ENCODE measurements at regions not wholly inside any gene's neighbourhood (a gene's known extent, or its start where the extent isn't known, plus 50 kb on each side); places are given as distances from the start of the nearest gene placed in this dataset.

DNA sequence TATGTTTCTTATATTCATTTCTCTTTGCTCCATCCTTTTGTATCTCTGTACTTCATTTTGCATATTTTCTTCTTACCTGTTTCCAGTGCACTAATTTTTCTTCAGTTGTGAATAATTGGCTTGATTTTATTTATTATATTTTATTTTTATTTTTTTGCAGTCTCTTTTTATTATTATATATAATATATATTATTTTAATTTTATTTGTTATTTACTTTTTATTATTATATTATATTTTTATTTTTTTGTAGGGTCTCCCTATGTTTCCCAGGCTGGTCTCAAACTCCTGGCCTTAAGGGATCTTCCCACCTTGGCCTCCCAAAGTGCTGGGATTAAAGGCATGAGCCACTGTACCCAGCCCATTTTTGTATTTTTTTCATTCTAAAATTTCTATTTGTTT is 213.1 kb upstream of the TSC22D2 start:
- no TSS peak for BruUV-seq (replicated peaks)
- Histone ChIP-seq H3K36me3 (ENCODE audit: insufficient read depth, low read length, poor library complexity, severe bottlenecking) (no peaks in the 10 kb centered on the region), H3K9me3 (ENCODE audit: low read depth, low read length, poor library complexity, severe bottlenecking) (no peaks in the 10 kb centered on the region), H3K27ac (ENCODE audit: low read depth, low read length, poor library complexity, severe bottlenecking) (no peak overlapping the region), H3K4me1 (ENCODE audit: insufficient read depth, low read length, poor library complexity, severe bottlenecking) (no peaks in the 10 kb centered on the region), H3K4me3 (ENCODE audit: low read depth, low read length, poor library complexity, severe bottlenecking) (no peak overlapping the region), H3K27me3 (replicated peaks; ENCODE audit: insufficient read depth, low read depth, low read length, poor library complexity) (no peaks in the 10 kb centered on the region)
- POLR2A ChIA-PET (ENCODE audit: low non-redundant PET), result no interaction called here
- intact Hi-C loops (cut with micrococcal nuclease; ENCODE audit: unreplicated experiment), result no loop called here
- DNase-seq (ENCODE audit: low spot score), result no peak
- CTCF ChIA-PET, result no interaction called here
- TF ChIP-seq CTCF (conservative IDR thresholded peaks at IDR 0.05; ENCODE audit: low read depth, low read length) (no peak), EZH2 (IDR thresholded peaks at IDR 0.05; ENCODE audit: borderline replicate concordance, low read depth, low read length, poor library complexity, severe bottlenecking) (no peak)

DNA sequence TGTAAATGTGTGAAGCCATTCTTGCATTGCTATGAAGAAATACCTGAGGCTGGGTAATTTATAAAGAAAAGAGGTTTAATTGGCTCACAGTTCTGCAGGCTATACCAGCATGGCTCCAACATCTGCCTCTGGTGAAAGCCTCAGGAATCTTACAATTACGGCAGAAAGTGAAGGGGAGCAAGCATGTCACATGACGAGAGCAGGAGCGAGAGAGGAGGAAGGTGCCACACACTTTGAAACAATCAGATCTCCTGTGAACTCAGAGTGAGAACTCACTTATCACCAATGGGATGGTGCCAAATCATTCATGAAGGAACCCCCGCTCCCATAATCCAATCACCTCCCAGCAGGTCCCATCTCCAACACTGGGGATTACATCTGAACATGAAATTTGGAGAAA is 213.6 kb upstream of the TSC22D2 start:
- Histone ChIP-seq H3K27me3 (replicated peaks; ENCODE audit: insufficient read depth, low read depth, low read length, poor library complexity) (no peaks in the 10 kb centered on the region), H3K36me3 (ENCODE audit: insufficient read depth, low read length, poor library complexity, severe bottlenecking) (no peaks in the 10 kb centered on the region), H3K9me3 (ENCODE audit: low read depth, low read length, poor library complexity, severe bottlenecking) (no peaks in the 10 kb centered on the region), H3K4me3 (ENCODE audit: low read depth, low read length, poor library complexity, severe bottlenecking) (no peak overlapping the region), H3K4me1 (ENCODE audit: insufficient read depth, low read length, poor library complexity, severe bottlenecking) (no peaks in the 10 kb centered on the region), H3K27ac (ENCODE audit: low read depth, low read length, poor library complexity, severe bottlenecking) (no peak overlapping the region)
- DNase-seq (ENCODE audit: low spot score), result no peak
- BruUV-seq (replicated peaks), result no TSS peak
- intact Hi-C loops (cut with micrococcal nuclease; ENCODE audit: unreplicated experiment), result no loop called here
- no peak for TF ChIP-seq EZH2 (IDR thresholded peaks at IDR 0.05; ENCODE audit: borderline replicate concordance, low read depth, low read length, poor library complexity, severe bottlenecking)
- no peak for TF ChIP-seq CTCF (conservative IDR thresholded peaks at IDR 0.05; ENCODE audit: low read depth, low read length)
- POLR2A ChIA-PET (ENCODE audit: low non-redundant PET), result no interaction called here
- CTCF ChIA-PET, result no interaction called here

DNA sequence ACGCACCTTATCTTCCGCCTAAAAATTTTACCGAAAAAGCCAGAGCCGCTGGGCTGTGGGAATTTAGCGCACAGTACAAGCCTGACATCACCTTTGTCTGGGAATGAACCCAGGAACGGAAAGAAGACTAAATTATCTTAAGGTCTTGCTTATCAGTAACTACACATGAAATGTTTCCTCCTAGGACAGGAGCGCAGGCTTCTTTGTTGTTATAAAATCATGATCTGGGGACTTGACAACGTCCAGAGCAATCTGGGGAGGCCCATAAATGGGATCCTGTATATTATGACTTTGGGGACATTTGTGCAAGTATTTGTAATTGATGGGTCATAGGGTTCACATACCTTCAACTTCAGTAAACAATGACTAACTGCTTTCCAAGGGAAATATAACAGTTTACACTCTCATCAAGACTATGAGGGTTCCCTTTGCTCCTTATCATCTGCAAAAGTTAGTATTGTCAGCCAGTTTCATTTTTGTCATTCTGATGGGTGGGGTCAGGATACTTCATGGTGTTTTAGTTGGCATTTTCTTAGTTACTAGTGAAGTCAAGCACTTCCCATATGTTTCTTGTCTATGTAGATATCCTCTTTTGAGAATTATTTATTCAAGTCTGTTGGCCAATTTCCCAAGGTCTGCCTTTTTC is 213.9 kb upstream of the PFN2 start:
- Histone ChIP-seq H3K4me3 (ENCODE audit: low read depth, low read length, poor library complexity, severe bottlenecking) (peak overlapping the region; percentile 36), H3K27me3 (replicated peaks; ENCODE audit: insufficient read depth, low read depth, low read length, poor library complexity) (no peaks in the 10 kb centered on the region), H3K27ac (ENCODE audit: low read depth, low read length, poor library complexity, severe bottlenecking) (no peak overlapping the region), H3K4me1 (ENCODE audit: insufficient read depth, low read length, poor library complexity, severe bottlenecking) (peaks cover 4% of the 10 kb centered on the region), H3K9me3 (ENCODE audit: low read depth, low read length, poor library complexity, severe bottlenecking) (peaks cover 3% of the 10 kb centered on the region), H3K36me3 (ENCODE audit: insufficient read depth, low read length, poor library complexity, severe bottlenecking) (no peaks in the 10 kb centered on the region)
- no peak for TF ChIP-seq EZH2 (IDR thresholded peaks at IDR 0.05; ENCODE audit: borderline replicate concordance, low read depth, low read length, poor library complexity, severe bottlenecking)
- TF ChIP-seq CTCF (conservative IDR thresholded peaks at IDR 0.05; ENCODE audit: low read depth, low read length), result no peak
- intact Hi-C loops (cut with micrococcal nuclease; ENCODE audit: unreplicated experiment), result loop anchor here (1.0 kb wide), 2 partner anchors 217 to 248 kb away; no protein-coding TSS in a partner anchor
- BruUV-seq (replicated peaks), result no TSS peak
- ChIA-PET POLR2A (ENCODE audit: low non-redundant PET) (interaction anchor here (0.5 to 0.6 kb wide), 2 partner anchors 127 to 1189 kb away, joined by 3 to 4 read pairs; no protein-coding TSS in a partner anchor), CTCF (interaction anchor here (0.6 to 1.1 kb wide), 10 partner anchors 32 to 376 kb away, joined by 3 to 30 read pairs (median 4); no protein-coding TSS in a partner anchor)
- DNase-seq (ENCODE audit: low spot score), result no peak
